Neural progenitor cell (in vitro differentiated cells): ENCODE measurements at regions not wholly inside any gene's neighbourhood (a gene's known extent, or its start where the extent isn't known, plus 50 kb on each side); places are given as distances from the start of the nearest gene placed in this dataset.

Source experiments
- CTCF ChIP-seq: fragments of 200-600 bp; sonication (generic); IDR thresholded peaks from 2 replicates; pipeline ENCODE4 v1.5.1; 2017; ENCODE audit warnings: antibody characterized with exemption, mild to moderate bottlenecking
- EZH2 ChIP-seq: fragments of 200-600 bp; sonication (generic); IDR thresholded peaks from 2 replicates; pipeline ENCODE4 v1.6.1; 2017; ENCODE audit warnings: antibody characterized with exemption, mild to moderate bottlenecking, moderate library complexity

- TF ChIP-seq CTCF (no peak), EZH2 (no peak)
Observed at GRCh38 chr13:97901716-97902115, 51.8 kb upstream of the IPO5 start.
